ENCODE measurements at regions not wholly inside any gene's neighbourhood (a gene's known extent, or its start where the extent isn't known, plus 50 kb on each side); places are given as distances from the start of the nearest gene placed in this dataset.

DNA sequence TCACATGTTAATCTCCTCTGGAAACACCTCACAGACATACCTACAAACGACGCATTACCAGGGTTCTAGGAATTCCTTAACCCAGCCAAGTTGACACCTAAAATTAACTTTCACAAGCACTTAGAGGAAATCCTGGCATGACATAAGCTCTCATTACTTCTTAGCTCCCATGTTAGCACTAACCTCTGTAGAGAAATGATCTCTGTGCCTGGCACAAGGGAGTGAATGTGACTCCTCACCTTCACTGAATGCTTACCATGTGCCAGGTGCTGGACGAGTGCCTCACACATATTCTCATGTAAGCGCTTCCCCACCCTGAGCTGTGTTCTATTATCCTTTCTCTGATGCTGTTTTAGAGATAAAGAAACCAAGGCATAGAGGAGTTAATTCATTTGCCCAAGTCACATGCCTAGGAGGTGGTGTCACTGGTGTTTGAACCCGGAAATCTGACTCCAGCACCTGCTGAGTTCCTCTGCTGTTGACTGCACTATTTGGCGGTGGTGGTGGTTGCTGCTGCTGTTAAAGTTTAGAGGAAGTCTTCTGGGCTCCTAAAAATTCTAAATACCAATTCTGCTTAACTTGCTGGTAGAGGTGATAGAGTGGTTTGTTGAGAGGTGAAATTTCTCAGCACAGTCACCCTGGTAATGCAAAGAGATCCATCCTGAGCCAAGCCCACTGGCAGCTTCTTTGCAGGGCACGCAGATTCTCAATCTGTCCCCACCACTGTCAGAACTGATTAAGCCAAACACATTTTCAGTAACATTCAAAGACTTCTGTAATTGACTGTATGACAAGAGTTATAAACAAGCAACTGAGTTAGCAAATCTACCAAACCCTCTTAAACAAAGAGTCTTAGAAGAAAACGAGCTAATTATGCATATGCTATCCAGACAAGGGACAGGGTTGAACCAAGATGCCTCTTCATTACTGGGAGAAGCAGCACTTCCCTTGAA lies 200.3 kb downstream of the CMPK2 start:
- no peak for DNase-seq (ENCODE audit: low spot score)

DNA sequence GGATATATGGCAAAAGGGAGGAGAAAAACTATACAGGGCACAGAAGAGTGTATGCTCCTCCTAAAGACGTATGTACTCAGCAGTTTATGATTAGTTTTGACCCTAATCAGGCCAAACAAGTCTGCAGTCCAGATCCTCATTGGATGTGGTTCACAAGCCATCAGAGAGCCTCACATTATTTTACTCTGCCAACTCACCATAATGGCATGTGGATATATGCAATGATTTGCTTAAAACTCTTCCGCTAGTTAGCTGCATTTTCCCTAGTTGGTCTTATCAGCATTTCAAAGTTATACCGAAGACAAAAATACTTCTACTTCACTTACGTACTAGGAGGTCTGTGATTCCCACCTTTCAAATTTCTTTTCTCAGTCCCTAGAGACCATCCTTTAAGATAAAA lies 198.4 kb downstream of the CMPK2 start:
- no peak for DNase-seq (ENCODE audit: low spot score)

DNA sequence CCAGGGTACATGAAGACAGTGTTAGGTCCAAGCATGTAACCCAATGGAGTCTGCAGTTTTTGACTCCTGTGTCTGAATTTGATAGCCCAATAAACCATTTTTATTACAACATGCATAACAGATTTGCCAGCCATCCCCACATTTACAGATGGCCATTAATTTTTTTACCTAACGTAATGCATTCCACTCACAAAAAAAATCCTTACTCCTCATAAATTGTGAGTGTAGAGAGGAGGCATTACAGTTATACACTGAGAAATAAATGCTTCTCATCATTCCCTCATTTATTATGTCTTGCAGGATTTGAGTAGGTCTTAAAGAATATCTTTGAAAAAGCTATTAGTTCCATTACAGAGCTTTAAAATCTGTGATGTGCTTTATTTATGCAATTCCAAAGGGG lies 193.8 kb downstream of the CMPK2 start:
- no peak for DNase-seq (ENCODE audit: low spot score)

DNA sequence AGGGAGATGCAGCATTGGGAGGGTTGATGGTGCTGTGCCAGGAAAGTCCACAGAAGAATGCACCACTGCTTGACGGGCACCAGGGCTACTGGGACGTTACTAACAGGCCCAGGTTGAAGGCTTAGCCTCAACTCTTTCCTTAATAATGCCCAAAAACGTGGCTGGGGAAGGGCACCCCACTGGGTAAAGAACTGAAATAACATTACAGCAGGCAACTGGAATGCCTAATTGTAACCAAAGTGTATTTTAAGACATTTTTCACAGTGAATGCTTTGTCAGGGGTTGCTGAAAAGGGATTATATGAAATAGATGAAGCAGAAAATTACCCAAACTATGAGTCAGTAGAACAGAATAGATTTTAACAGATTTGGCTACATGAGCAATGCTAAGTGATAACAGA lies 191.3 kb downstream of the CMPK2 start:
- DNase-seq (ENCODE audit: low spot score) = no peak

DNA sequence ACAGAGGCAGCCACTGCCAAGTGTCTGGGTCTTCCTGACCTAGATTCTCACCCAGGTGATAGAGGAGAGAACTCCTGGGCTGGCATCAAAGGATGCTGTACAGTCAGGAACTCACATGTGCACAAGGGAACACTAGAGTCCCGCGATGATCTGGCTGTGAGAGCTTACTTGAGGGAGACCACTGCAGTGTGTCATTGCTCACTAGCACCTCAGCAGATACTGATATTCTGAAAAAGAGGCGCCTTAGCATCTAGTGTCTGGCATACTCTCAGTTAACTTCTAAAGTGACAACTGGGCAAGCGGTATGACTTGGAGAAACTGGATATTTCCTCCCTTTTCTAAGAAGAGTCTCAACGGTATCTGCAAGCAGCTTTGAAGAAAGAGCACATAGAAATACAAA lies 189.9 kb downstream of the CMPK2 start:
- no peak for DNase-seq (ENCODE audit: low spot score)

DNA sequence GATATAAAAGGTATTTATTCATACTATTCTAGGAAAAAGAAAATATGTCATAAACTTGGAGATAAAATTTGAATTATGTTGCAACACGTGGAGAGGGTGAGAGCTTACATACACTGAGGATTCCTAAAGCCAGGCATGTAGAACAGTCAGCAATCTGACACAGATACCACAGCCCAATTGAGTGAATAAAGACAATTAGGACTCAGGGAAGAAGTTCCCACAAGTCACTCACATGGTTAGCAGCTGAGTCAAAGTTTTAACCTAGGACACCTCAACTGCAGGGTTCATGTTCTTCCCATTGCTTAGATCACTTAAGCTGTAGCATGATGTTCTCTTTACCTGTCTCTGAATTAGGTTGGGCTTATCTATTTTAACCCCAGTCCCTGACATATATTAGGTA lies 189.5 kb downstream of the CMPK2 start:
- DNase-seq (ENCODE audit: low spot score) = no peak

DNA sequence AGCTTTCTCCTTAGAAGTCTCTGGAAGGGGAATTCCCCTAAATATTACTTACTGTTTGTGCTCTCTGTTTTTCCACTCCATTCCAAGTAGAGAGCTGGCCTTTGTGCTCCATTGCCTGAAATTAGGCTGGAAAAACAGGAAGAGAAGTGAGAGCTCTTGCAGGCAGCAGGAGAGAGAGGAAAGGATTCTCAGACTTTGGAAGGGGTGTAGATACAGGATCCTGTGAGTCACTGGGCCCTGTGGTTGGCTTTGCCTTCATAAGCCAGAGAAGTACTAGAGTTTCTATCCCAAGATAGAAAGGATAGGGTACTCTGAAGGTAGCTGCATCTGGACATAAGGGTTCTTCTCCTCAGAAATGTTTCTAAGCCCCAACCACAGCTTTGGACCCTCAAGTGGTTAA lies 188.9 kb downstream of the CMPK2 start:
- no peak for DNase-seq (ENCODE audit: low spot score)

DNA sequence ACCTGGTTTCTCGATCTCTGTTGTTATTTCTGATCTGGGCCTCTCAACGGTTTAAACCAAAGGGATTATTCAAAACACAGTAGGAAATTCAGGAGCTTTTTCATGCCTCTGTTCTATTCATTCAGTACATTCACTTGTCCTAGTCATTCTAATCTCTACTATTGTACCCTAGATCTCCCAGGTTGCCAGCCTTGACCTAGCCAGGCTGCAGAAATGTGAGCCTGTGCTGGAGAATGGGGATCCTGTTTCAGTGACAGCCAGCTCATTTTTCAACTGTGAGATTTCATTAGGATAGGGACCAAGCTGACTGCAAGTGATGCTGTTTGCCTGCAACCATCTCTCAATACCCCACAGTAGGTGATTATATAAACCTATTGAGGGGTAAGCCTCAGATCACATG lies 186.2 kb downstream of the CMPK2 start:
- no peak for DNase-seq (ENCODE audit: low spot score)

DNA sequence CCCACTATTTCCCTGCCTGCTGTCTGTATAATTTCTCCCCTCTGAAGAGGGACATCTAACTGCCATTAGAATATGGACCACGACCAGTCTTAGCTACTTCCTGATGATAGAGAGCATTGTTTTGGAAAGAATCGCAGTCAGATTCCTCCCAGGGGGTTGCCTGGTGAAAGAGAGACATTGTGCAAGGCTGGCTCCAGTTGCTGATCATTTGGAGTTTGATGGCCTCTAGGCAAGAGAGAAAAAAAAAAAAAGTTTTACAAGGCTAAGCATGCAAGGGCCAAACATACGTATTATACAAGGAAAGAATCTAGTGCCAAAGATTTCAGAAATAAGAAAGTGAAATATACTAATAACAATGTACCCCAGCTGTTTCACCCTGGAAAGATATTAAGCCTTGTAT lies 182.2 kb downstream of the CMPK2 start:
- no peak for DNase-seq (ENCODE audit: low spot score)

DNA sequence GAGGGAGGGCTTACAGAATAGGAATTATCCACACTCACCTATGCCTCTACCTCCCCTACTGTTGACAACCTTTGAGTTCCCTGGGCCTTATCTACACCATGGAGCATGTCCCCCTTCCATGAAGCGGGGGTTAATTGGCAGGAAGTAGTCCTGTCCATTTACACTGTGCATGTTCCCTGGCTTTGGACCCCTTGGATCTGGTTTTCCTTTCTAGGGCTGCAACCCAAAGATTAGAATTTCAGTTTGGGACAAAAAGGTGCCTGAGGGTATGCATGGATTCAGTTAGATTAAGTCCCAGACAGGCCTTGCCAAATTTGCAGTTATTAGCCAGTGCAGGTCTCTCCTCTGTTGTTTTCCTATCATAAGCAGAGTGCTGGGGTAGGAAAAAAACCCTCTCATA lies 180.3 kb downstream of the CMPK2 start:
- no peak for DNase-seq (ENCODE audit: low spot score)

DNA sequence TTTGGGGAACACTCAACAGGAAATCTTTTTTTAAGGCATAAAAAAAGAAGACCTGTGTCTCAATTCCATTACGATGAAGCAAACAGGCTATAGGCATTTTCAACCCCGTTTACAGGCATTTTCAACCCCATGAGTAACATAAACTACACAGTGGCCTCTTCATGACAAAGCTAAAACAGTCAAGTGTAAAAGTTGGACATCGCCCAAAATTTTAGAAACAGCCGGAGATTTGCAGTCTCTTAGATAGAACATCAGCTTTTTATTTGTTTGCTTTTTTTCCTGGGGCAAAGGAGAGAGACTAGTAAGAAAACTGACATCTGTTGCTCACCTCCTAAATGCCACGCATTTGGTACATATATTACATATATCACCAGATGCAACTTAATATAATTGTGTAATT lies 173.7 kb downstream of the CMPK2 start:
- DNase-seq (ENCODE audit: low spot score) = no peak

DNA sequence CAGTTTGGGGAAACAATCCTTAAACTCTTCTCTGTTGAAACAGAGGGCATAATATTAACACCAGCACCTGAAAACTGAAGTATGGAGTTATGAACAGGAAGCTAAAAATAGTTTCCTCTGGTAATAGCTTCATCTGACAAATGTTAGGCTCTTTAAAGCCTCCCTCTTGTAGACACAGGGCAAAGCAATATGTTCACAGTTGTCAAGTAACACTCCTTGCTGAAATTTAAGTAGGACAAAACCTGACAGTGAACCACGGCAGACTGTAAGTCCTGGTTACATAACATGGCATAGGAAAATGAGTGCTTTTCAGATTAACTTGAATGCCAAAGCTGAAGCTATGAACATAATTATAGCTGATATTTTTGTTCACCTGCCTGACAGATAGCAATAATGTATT lies 172.9 kb downstream of the CMPK2 start:
- DNase-seq (ENCODE audit: low spot score) = no peak

DNA sequence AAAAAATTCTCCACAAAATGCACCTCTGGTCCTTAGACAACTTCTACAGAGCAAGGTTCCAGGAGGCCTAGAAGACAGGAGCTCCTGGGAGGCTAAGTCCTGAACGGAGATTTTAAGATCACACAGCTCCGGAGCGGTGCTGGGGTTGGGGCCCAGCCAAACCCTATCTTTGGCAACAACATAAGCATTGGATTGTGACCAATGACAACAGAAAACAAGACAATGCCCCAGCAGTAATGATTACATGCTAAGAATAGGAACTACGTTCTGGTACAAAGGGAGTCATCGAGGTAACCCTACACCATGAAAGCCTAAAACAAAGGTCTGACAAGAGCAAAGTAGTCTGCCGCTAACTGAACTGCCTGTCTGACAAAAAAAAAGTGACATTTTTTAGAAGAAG lies 171.2 kb downstream of the CMPK2 start:
- no peak for DNase-seq (ENCODE audit: low spot score)

DNA sequence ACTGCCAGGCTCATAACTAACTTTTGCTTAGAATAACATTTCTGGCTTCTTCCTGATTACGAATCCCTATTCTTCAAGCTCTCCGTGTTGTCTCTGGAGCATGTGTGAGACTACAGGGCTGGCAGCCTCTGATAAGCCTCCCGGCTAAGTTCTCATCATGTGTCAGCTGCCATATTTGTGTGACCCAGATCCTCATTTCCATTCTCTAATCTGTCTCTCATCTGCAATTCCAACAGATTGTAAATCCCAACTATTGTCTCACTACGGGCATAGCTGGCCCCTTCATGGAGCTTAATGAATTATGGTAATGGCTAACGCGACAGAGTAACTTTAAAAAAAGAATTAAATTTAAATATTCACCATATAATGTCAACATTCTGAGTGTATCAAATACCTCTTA lies 165.4 kb downstream of the CMPK2 start:
- no peak for DNase-seq (ENCODE audit: low spot score)

DNA sequence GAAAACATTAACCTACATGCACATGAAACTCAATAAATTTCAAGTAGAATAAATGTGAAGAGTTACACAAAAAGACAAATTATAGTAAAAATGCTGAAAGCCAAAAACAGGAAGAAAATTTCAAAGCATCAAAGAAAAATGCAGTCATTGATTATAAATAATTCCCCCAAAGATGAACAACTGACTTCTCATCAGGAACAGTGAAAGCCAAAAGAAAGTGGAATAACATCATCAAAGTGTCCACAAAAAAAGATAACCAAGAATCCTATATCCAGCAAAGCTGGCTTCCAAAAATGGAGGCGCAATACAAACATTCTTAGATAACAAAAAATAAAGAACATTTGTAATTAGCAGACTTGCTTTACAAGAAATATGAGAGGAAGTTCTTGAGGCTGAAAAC lies 161.6 kb downstream of the CMPK2 start:
- DNase-seq (ENCODE audit: low spot score) = no peak

DNA sequence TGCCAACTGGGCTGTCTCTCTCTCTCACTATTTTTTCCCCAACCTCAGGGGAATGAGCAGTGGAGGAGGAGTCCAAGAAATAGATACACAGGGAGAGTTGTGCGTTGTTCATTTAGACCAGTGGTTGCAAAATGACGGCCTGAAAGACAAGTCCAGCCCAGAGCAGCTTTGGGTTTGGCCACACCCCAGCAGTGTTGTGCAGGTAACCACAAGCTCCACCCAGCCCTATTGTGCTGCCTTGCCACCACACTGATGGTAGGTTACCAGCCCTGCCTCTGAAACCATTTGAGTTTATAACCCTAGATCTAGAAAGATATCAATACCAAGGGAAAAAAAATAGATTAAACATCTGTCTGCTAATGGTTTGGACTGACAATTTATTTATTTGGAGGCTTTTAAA lies 144.3 kb downstream of the CMPK2 start:
- no peak for DNase-seq (ENCODE audit: low spot score)

DNA sequence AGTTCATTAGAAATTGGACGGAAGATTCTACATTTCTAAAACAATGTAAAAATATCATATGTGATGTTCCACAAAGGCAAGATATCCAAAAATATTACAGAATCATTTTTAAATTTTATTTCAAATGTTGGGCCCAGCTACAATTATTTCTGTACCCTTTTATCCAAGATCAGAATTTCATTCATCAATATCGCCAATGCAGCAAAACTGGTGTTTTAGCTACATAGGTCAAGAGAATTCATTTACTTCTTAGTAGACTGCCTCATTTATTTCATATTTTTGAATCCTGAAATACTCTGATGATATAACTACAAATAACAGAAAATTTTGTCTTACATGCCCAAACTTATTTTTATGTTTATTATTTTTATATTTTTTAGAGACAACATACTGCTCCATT lies 143.1 kb downstream of the CMPK2 start:
- DNase-seq (ENCODE audit: low spot score) = no peak

DNA sequence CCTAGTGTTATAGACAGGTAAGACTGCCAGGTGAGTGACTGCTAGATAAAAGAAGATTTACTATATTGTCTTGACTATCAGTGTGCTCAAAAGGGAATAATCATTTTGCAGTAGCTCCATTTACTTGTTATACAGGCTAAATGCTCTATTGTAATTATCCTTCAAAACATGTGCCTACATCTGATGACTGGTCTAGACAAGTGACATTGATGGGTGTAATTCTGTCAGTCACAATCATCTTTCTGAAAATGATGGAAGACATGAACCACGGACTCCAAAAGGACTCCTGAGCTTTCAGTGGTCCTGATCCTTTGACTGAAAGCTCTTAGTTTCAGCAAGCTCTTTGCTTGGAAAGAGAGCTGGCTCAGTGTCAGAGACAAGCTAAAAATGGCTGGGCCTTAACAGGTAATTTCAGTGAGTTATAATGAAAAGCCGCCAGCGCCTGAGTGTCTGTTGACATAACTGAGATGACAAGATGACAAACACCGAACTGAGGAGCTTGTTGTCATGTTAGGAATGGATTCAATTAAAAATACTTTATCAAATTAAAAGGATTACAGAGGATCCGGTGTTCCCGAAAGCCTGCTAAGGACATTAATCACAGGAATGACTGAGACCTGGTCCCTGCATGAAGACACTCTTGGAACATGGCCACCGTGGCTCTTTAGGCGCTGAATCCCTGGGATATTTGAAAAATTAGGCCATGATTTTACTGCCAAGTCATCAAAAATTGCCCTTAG lies 141.7 kb downstream of the CMPK2 start:
- no peak for DNase-seq (ENCODE audit: low spot score)

DNA sequence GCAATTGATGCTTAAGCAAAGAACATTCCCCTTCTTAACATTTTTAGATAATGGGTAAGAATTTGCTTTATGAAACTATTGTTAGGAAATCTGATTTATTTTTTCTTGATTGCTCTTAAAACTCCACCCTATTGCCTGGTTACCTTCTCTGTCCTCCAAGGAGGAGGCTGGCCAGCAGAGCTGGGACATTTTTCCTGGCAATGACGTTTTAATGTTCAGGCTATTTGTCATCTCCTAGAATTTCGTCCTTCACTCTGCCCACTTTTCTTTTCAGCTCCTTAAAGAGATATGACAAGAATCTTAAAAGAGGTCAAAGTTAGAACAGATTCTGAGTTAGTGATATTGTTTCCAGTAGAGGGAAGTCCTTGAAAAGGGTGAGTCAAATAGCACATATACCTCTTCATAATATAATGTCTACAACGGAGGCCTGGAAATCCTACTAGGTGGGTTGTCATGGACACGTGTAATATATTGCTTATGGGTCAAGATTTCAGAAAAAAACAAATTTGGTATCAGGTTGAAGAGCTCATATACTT lies 141.0 kb downstream of the CMPK2 start:
- DNase-seq (ENCODE audit: low spot score) = no peak

DNA sequence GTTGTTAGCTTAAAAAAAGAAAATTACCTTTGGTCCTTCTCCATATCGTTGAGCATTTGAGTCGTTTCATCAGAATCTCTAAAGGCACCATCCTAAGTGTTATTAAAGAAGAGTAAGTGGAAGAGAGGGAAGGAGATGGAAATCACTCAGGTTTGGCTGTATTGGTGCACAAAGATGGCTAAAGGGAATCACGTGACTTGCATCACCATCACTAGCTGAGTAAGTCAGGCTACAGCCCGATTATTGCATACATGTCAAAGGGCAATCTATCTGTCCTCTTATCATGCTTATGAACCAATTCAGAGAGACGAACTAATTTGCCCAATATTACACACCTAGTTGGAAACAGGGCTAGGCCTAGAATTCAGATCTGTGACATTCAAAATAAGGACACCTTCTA lies 137.6 kb downstream of the CMPK2 start:
- no peak for DNase-seq (ENCODE audit: low spot score)

DNA sequence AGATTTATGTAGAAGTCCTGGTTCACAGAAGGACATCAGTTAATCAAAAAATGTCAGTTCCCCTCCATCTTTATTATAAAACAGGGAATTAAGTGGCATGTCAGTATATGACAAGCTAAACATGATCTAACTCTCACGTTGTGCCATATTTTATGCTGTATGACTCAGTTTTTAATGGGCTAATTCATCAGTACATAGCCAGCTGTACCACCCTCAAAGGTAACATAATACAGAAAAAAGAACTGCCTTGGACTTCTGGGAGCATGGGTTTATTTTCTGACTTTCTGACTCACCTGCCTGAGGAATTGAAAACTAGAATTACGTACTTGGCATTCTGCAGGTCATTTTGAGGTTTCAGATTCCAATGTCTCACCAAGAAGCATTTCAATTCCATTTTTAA lies 135.7 kb downstream of the CMPK2 start:
- DNase-seq (ENCODE audit: low spot score) = no peak

DNA sequence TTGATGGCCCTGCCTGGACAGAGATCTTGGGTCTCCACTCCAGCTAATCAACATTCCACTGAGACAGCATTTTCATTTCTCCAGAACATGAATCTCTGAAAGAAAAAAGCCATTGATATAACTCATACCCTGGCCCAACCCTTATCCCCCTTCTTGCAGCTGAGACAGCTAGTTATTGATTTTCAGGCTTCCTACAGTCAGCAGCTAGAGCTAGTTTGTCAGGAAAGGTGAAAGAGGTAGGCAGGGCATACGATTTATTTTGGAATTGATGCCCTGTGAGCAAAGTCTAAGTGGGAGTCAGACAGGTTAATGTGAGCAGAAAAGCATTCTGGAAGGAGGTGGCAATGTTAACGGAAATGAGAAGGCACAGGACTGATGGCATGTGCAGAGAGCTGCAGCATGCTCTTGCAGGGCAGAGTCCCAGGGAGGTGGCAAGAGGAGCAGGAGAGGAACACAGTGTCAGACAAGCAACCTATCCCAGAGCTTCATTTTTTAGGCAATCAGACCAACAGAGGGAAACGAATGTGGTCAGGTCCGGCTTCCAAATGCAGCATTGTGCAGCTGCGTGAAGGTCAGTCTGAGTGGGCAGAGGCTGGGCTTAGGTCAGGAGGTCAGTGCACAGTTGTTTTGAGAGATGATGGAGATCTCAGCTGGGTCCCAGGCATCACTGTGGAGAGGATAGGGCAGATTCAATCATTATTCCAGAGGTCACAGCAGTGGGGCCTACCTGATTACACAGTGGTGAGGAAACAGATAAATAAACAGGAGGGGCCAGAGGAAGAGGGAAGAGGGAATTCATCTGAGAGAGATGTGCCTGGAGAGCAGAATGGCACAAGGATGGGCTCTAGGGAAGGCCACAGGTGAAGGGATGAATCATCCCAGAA lies 134.8 kb downstream of the CMPK2 start:
- DNase-seq (ENCODE audit: low spot score) = no peak

Data from kidney tubule cell (primary cell).